GM12878 (cell line): ENCODE measurements at regions not wholly inside any gene's neighbourhood (a gene's known extent, or its start where the extent isn't known, plus 50 kb on each side); places are given as distances from the start of the nearest gene placed in this dataset.

Experiments used
- ATF7 ChIP-seq: fragments of 450-650 bp; IDR thresholded peaks from 2 replicates; pipeline ENCODE4 v1.6.1; 2016; ENCODE audit warnings: low read depth, mild to moderate bottlenecking
- BCL11A ChIP-seq: IDR thresholded peaks from 2 replicates; pipeline ENCODE4 v1.6.1; 2011; ENCODE audit warnings: low read depth, low read length
- CHD2 ChIP-seq: IDR thresholded peaks from 2 replicates; pipeline ENCODE4 v1.6.1; 2011; ENCODE audit warnings: low read depth, low read length, improper control_type of control experiment, borderline replicate concordance
- CHD4 ChIP-seq: fragments of 200-600 bp; sonication (generic); IDR thresholded peaks from 2 replicates; pipeline ENCODE4 v1.6.1; 2016; ENCODE audit warnings: mild to moderate bottlenecking
- CREM ChIP-seq: IDR thresholded peaks from 2 replicates; pipeline ENCODE4 v1.6.1; 2014; ENCODE audit warnings: antibody characterized with exemption, low read depth
- CTCF ChIP-seq, 3 experiments: IDR thresholded peaks in 2 of 3; conservative IDR thresholded peaks in 1 of 3; 2 replicates each; pipeline ENCODE4 v1.5.1; 2011; ENCODE audit warnings: low read depth in 3 of 3, low read length in 3 of 3, mild to moderate bottlenecking in 3 of 3, control low read depth in 2 of 3, moderate library complexity in 2 of 3, inconsistent platforms in 1 of 3, mixed read lengths in 1 of 3; ENCODE audit not compliant: control insufficient read depth in 2 of 3, insufficient read depth in 1 of 3; ENCODE audit errors: extremely low read depth in 1 of 3
- FOXM1 ChIP-seq: IDR thresholded peaks from 2 replicates; pipeline ENCODE4 v1.6.1; 2012; ENCODE audit warnings: low read depth, mild to moderate bottlenecking, inconsistent platforms, low read length, moderate library complexity
- GATAD2B ChIP-seq: fragments of 450-650 bp; conservative IDR thresholded peaks from 2 replicates; pipeline ENCODE4 v1.6.1; 2017; ENCODE audit warnings: low read depth, mild to moderate bottlenecking, moderate library complexity
- HDAC2 ChIP-seq: fragments of 200-600 bp; sonication (generic); IDR thresholded peaks from 2 replicates; pipeline ENCODE4 v1.6.1; 2017
- HDGF ChIP-seq: fragments of 450-650 bp; IDR thresholded peaks from 2 replicates; pipeline ENCODE4 v1.6.1; 2016; ENCODE audit warnings: antibody characterized with exemption
- JUNB ChIP-seq: IDR thresholded peaks from 2 replicates; pipeline ENCODE4 v1.6.1; 2016; ENCODE audit warnings: antibody characterized with exemption, mild to moderate bottlenecking
- LARP7 ChIP-seq: fragments of 450-650 bp; IDR thresholded peaks from 2 replicates; pipeline ENCODE4 v1.6.1; 2017; ENCODE audit warnings: mild to moderate bottlenecking
- MYB ChIP-seq: fragments of 150-350 bp; IDR thresholded peaks from 2 replicates; pipeline ENCODE4 v1.6.1; 2014; ENCODE audit warnings: mild to moderate bottlenecking, low read depth, low read length, borderline replicate concordance
- MYC ChIP-seq: IDR thresholded peaks from 2 replicates; pipeline ENCODE4 v1.6.1; 2011; ENCODE audit warnings: mild to moderate bottlenecking, low read length, moderate library complexity, inconsistent platforms; ENCODE audit not compliant: insufficient read depth, insufficient replicate concordance, insufficient read length, severe bottlenecking
- PAX5 ChIP-seq: IDR thresholded peaks from 2 replicates; pipeline ENCODE4 v1.6.1; 2011; ENCODE audit warnings: low read depth, low read length, borderline replicate concordance
- PML ChIP-seq: IDR thresholded peaks from 2 replicates; pipeline ENCODE4 v1.6.1; 2012; ENCODE audit warnings: low read length, inconsistent platforms
- POLR2A ChIP-seq: IDR thresholded peaks from 2 replicates; pipeline ENCODE4 v1.6.1; 2011; ENCODE audit warnings: low read depth, mild to moderate bottlenecking, low read length
- RAD21 ChIP-seq: IDR thresholded peaks from 2 replicates; pipeline ENCODE4 v1.6.1; 2011; ENCODE audit warnings: mild to moderate bottlenecking, low read depth, low read length, moderate library complexity; ENCODE audit not compliant: insufficient read depth
- RB1 ChIP-seq: fragments of 450-650 bp; formaldehyde crosslinking; IDR thresholded peaks from 2 replicates; pipeline ENCODE4 v1.6.1; 2017; ENCODE audit warnings: mild to moderate bottlenecking, borderline replicate concordance
- RUNX3 ChIP-seq: IDR thresholded peaks from 2 replicates; pipeline ENCODE4 v1.6.1; 2012; ENCODE audit warnings: low read length, inconsistent platforms
- SKIL ChIP-seq: fragments of 450-650 bp; IDR thresholded peaks from 2 replicates; pipeline ENCODE4 v1.6.1; 2017; ENCODE audit warnings: mild to moderate bottlenecking, low read depth, inconsistent platforms; ENCODE audit not compliant: poor library complexity, severe bottlenecking
- STAT3 ChIP-seq: IDR thresholded peaks from 2 replicates; pipeline ENCODE4 v1.6.1; 2011; ENCODE audit warnings: low read depth, low read length, improper control_type of control experiment
- TBL1XR1 ChIP-seq: IDR thresholded peaks from 2 replicates; pipeline ENCODE4 v1.6.1; 2012; ENCODE audit warnings: low read depth, low read length, improper control_type of control experiment
- YY1 ChIP-seq: IDR thresholded peaks from 2 replicates; pipeline ENCODE4 v1.6.1; 2011; ENCODE audit warnings: low read depth, mild to moderate bottlenecking, low read length
- ZBED1 ChIP-seq: IDR thresholded peaks from 2 replicates; pipeline ENCODE4 v1.6.1; 2016; ENCODE audit warnings: borderline replicate concordance
- ZBTB33 ChIP-seq: fragments of 450-650 bp; IDR thresholded peaks from 2 replicates; pipeline ENCODE4 v1.6.1; 2017; ENCODE audit warnings: mild to moderate bottlenecking
- ZNF384 ChIP-seq: IDR thresholded peaks from 2 replicates; pipeline ENCODE4 v1.6.1; 2012; ENCODE audit warnings: low read depth, mild to moderate bottlenecking, low read length, improper control_type of control experiment, borderline replicate concordance
- ZZZ3 ChIP-seq: IDR thresholded peaks from 2 replicates; pipeline ENCODE4 v1.6.1; 2011; ENCODE audit warnings: low read depth; ENCODE audit not compliant: control insufficient read depth, insufficient read length

- TF ChIP-seq RB1 (no peak), MYC (no peak), YY1 (0 out of 2 replicates have a peak, but pooled peaks have one; percentile 31), JUNB (no peak), HDAC2 (no peak), MYB (no peak), CHD2 (0 out of 2 replicates have a peak, but pooled peaks have one; percentile 34), POLR2A (peak; percentile 74), ZZZ3 (no peak), PAX5 (peak; percentile 79; the same call in 1 of the 2 replicates), STAT3 (no peak), CREM (0 out of 2 replicates have a peak, but pooled peaks have one; percentile 35), LARP7 (peak; percentile 50; the same call in 1 of the 2 replicates), HDGF (no peak), ZBTB33 (no peak), CTCF (IDR thresholded peaks at IDR 0.05 in 2 of 3, conservative IDR thresholded peaks at IDR 0.05 in 1 of 3; ENCODE audit: control insufficient read depth in 2 of 3, extremely low read depth in 1 of 3, insufficient read depth in 1 of 3, low read depth in 3 of 3, low read length in 3 of 3) (no peak), ZNF384 (no peak), RAD21 (peak; percentile 16; the same call in 1 of the 2 replicates), RUNX3 (peak; percentile 49), CHD4 (no peak), ZBED1 (0 out of 2 replicates have a peak, but pooled peaks have one; percentile 35), GATAD2B (peak; percentile 30; the same call in 1 of the 2 replicates), PML (peak; percentile 41; the same call in 1 of the 2 replicates), BCL11A (0 out of 2 replicates have a peak, but pooled peaks have one; percentile 39), SKIL (peak; percentile 44), TBL1XR1 (peak; percentile 66), FOXM1 (no peak), ATF7 (no peak)
Observed at GRCh38 chr2:230602562-230603230, 109.9 kb upstream of the CAB39 start (continued).
